ENCODE measurements at regions not wholly inside any gene's neighbourhood (a gene's known extent, or its start where the extent isn't known, plus 50 kb on each side); places are given as distances from the start of the nearest gene placed in this dataset.

- Histone ChIP-seq H2AFZ (no peak overlapping the region), H4K20me1 (ENCODE audit: insufficient read depth, poor library complexity, severe bottlenecking) (no peaks in the 10 kb centered on the region), H3K4me1 (ENCODE audit: insufficient read depth) (no peaks in the 10 kb centered on the region), H3K4me3 (no peak overlapping the region), H3K4me2 (no peak overlapping the region), H3K27me3 (no peaks in the 10 kb centered on the region), H3K9me3 (ENCODE audit: low read depth) (no peaks in the 10 kb centered on the region), H3K9me2 (replicated peaks; ENCODE audit: insufficient read depth) (no peaks in the 10 kb centered on the region), H3K27ac (no peak overlapping the region), H3K79me2 (no peaks in the 10 kb centered on the region), H3K36me3 (replicated peaks; ENCODE audit: insufficient read depth, low read depth) (no peaks in the 10 kb centered on the region)
- TF ChIP-seq EZH2phosphoT487 (IDR thresholded peaks at IDR 0.05; ENCODE audit: low read depth, severe bottlenecking, unreplicated experiment) (no peak), EZH2 (IDR thresholded peaks at IDR 0.05; ENCODE audit: borderline replicate concordance) (no peak)
- TF ChIP-seq, protein P1, sequence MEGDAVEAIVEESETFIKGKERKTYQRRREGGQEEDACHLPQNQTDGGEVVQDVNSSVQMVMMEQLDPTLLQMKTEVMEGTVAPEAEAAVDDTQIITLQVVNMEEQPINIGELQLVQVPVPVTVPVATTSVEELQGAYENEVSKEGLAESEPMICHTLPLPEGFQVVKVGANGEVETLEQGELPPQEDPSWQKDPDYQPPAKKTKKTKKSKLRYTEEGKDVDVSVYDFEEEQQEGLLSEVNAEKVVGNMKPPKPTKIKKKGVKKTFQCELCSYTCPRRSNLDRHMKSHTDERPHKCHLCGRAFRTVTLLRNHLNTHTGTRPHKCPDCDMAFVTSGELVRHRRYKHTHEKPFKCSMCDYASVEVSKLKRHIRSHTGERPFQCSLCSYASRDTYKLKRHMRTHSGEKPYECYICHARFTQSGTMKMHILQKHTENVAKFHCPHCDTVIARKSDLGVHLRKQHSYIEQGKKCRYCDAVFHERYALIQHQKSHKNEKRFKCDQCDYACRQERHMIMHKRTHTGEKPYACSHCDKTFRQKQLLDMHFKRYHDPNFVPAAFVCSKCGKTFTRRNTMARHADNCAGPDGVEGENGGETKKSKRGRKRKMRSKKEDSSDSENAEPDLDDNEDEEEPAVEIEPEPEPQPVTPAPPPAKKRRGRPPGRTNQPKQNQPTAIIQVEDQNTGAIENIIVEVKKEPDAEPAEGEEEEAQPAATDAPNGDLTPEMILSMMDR (IDR thresholded peaks at IDR 0.05; ENCODE audit: poor library complexity) = no peak
- WGBS (ENCODE audit: low lambda C conversion rate, missing lambda C conversion rate) = 94% methylated on average over 38 of the region's 38 CpGs
- no peak for DNase-seq (ENCODE audit: low spot score)
Measured at GRCh38 chr6:169985121-169986015, 233.9 kb downstream of the ERMARD start.

- no peaks in the 10 kb centered on the region for H4K20me1 ChIP-seq (ENCODE audit: insufficient read depth, poor library complexity, severe bottlenecking)
- H3K27me3 ChIP-seq = no peaks in the 10 kb centered on the region
- no peaks in the 10 kb centered on the region for H3K9me2 ChIP-seq (replicated peaks; ENCODE audit: insufficient read depth)
- H3K9me3 ChIP-seq (ENCODE audit: low read depth) = no peaks in the 10 kb centered on the region
- TF ChIP-seq, protein P1 (IDR thresholded peaks at IDR 0.05; ENCODE audit: poor library complexity) = no peak
- TF ChIP-seq EZH2phosphoT487 (IDR thresholded peaks at IDR 0.05; ENCODE audit: low read depth, severe bottlenecking, unreplicated experiment) = no peak
- TF ChIP-seq EZH2 (IDR thresholded peaks at IDR 0.05; ENCODE audit: borderline replicate concordance) = no peak
- no peaks in the 10 kb centered on the region for H3K4me1 ChIP-seq (ENCODE audit: insufficient read depth)
- no peaks in the 10 kb centered on the region for H3K79me2 ChIP-seq
- no peaks in the 10 kb centered on the region for H3K36me3 ChIP-seq (replicated peaks; ENCODE audit: insufficient read depth, low read depth)
- H3K4me3 ChIP-seq = no peak overlapping the region
- no peak overlapping the region for H3K4me2 ChIP-seq
- WGBS (ENCODE audit: low lambda C conversion rate, missing lambda C conversion rate) = 94% methylated on average over 40 of the region's 40 CpGs
- no peak overlapping the region for H3K27ac ChIP-seq
- DNase-seq (ENCODE audit: low spot score) = no peak
- no peak overlapping the region for H2AFZ ChIP-seq
Measured at GRCh38 chr6:169984181-169985120, 233.0 kb downstream of the ERMARD start.

DNA sequence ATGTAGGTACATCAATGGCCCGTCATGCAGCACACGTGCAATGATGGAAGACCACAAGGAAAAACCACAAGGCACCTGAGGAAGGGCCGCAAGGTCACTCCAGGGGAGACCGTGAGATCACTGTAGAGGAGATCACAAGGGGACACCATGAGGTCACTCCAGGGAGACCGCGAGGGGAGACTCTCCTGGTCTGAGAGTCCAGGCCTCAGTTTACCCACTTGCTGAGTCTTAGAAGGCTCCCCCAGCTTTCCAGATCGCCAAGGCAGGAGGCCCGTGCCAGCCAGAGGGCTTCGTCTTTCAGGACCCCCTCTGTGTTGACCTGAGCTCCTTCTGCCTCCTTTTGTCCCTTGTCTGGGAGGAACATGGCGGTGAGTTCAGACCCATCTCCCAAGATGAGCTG is 232.2 kb downstream of the ERMARD start:
- H2AFZ ChIP-seq = no peak overlapping the region
- no peak for DNase-seq (ENCODE audit: low spot score)
- no peaks in the 10 kb centered on the region for H3K27me3 ChIP-seq
- H3K79me2 ChIP-seq = no peaks in the 10 kb centered on the region
- H3K36me3 ChIP-seq (replicated peaks; ENCODE audit: insufficient read depth, low read depth) = no peaks in the 10 kb centered on the region
- no peak overlapping the region for H3K4me3 ChIP-seq
- no peak overlapping the region for H3K27ac ChIP-seq
- no peaks in the 10 kb centered on the region for H3K4me1 ChIP-seq (ENCODE audit: insufficient read depth)
- no peaks in the 10 kb centered on the region for H3K9me3 ChIP-seq (ENCODE audit: low read depth)
- H3K4me2 ChIP-seq = no peak overlapping the region
- TF ChIP-seq EZH2 (IDR thresholded peaks at IDR 0.05; ENCODE audit: borderline replicate concordance) = no peak
- TF ChIP-seq, protein P1 (IDR thresholded peaks at IDR 0.05; ENCODE audit: poor library complexity) = no peak
- no peak for TF ChIP-seq EZH2phosphoT487 (IDR thresholded peaks at IDR 0.05; ENCODE audit: low read depth, severe bottlenecking, unreplicated experiment)
- WGBS (ENCODE audit: low lambda C conversion rate, missing lambda C conversion rate) = 97% methylated on average over 10 of the region's 10 CpGs
- no peaks in the 10 kb centered on the region for H3K9me2 ChIP-seq (replicated peaks; ENCODE audit: insufficient read depth)
- no peaks in the 10 kb centered on the region for H4K20me1 ChIP-seq (ENCODE audit: insufficient read depth, poor library complexity, severe bottlenecking)
